MG63 (cell line): ENCODE measurements at regions not wholly inside any gene's neighbourhood (a gene's known extent, or its start where the extent isn't known, plus 50 kb on each side); places are given as distances from the start of the nearest gene placed in this dataset.

ENCODE experiments used
- DNase-seq: peaks from one replicate; pipeline ENCODE4 v3.0.0-alpha.2; 2020
- H3K27me3 ChIP-seq: fragments of 250-450 bp; sonication (Bioruptor Pico); 2 replicates; pipeline ENCODE4 v1.5.1; 2020; ENCODE audit warnings: mild to moderate bottlenecking, moderate library complexity
- H3K36me3 ChIP-seq: fragments of 250-450 bp; sonication (Bioruptor Pico); 2 replicates; pipeline ENCODE4 v1.5.1; 2020; ENCODE audit warnings: mild to moderate bottlenecking, moderate library complexity
- H3K4me3 ChIP-seq: fragments of 250-450 bp; sonication (Bioruptor Pico); 2 replicates; pipeline ENCODE4 v1.5.1; 2020; ENCODE audit warnings: mild to moderate bottlenecking, moderate library complexity
- H3K9me3 ChIP-seq: fragments of 250-450 bp; sonication (Bioruptor Pico); 2 replicates; pipeline ENCODE4 v1.5.1; 2020; ENCODE audit warnings: mild to moderate bottlenecking, moderate library complexity

- no peak overlapping the region for H3K4me3 ChIP-seq
- H3K36me3 ChIP-seq = no peaks in the 10 kb centered on the region
- H3K27me3 ChIP-seq = no peaks in the 10 kb centered on the region
- no peak for DNase-seq
- H3K9me3 ChIP-seq = no peaks in the 10 kb centered on the region; the same call in 1 of the 2 replicates
Observed at GRCh38 chr3:31028766-31029165, 134.3 kb upstream of the GADL1 start.

DNA sequence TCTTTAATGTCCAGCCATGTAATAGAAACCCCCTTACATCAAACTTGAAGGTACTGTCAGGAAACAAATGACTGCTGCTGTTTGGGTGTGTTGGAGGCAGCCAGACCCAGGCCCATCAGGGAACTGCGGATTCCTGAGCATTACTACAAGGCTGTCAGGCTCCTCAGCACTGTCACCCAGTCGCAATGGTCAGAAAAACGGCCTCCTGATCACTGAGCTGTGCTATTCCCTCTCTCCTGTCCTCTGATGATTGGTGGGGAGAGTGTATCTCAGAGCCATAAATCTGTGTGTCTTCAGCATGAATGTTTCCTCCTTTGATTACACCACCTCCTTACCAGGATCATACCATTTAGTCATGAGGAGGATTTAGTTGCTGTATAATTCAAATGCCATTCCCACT, 135.2 kb upstream of the GADL1 start:
- Histone ChIP-seq H3K9me3 (no peaks in the 10 kb centered on the region; the same call in 1 of the 2 replicates), H3K27me3 (no peaks in the 10 kb centered on the region), H3K4me3 (no peak overlapping the region), H3K36me3 (no peaks in the 10 kb centered on the region)
- DNase-seq = no peak

- Histone ChIP-seq H3K4me3 (no peak overlapping the region), H3K9me3 (no peaks in the 10 kb centered on the region), H3K27me3 (no peaks in the 10 kb centered on the region), H3K36me3 (no peaks in the 10 kb centered on the region)
- DNase-seq = no peak
Observed at GRCh38 chr3:31035681-31036080, 141.2 kb upstream of the GADL1 start.

GRCh38 chr3:31038086-31038739, 143.8 kb upstream of the GADL1 start:
- Histone ChIP-seq H3K27me3 (no peaks in the 10 kb centered on the region), H3K9me3 (no peaks in the 10 kb centered on the region), H3K4me3 (no peak overlapping the region), H3K36me3 (no peaks in the 10 kb centered on the region)
- no peak for DNase-seq

GRCh38 chr3:31039145-31039544, 144.7 kb upstream of the GADL1 start:
- Histone ChIP-seq H3K9me3 (no peaks in the 10 kb centered on the region; the same call in 1 of the 2 replicates), H3K27me3 (no peaks in the 10 kb centered on the region), H3K36me3 (no peaks in the 10 kb centered on the region), H3K4me3 (no peak overlapping the region)
- DNase-seq = no peak

- Histone ChIP-seq H3K4me3 (no peak overlapping the region), H3K9me3 (no peaks in the 10 kb centered on the region; the same call in 1 of the 2 replicates), H3K27me3 (no peaks in the 10 kb centered on the region), H3K36me3 (no peaks in the 10 kb centered on the region)
- peak; percentile 66 for DNase-seq
Observed at GRCh38 chr3:31041161-31041978, 146.9 kb upstream of the GADL1 start.

DNA sequence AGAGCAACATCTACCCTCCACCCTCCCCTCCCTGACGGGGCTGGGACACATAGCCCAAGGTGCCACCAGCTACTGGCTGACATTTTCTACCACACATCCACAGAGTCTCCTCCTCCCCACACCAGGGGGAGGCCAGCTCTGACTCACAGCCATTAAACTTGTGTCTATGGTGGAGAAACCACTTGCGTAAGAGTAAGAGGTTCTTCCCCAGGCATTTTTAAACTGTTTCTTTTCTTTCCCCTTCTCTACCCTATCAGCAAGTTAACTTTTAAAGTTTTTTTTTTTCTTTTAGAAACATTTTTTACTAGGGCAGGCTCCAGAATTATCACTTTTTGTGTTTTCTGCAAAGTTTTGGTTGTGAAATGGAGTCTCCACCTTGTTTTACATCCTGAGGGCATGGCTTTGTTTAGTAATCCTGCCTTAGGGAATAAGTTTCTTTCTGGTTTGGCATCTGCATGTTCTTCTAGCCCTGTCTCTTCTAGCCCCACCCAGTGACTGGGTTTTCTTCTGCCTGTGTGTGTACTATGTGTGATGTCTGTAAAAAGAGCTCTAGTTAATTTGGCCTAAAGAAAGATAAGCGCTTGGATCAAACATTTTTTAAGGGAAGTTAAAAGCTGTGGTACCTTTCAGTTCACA, 148.8 kb upstream of the GADL1 start:
- H3K9me3 ChIP-seq = no peaks in the 10 kb centered on the region; the same call in 1 of the 2 replicates
- H3K4me3 ChIP-seq = no peak overlapping the region
- H3K27me3 ChIP-seq = no peaks in the 10 kb centered on the region
- no peak for DNase-seq
- H3K36me3 ChIP-seq = no peaks in the 10 kb centered on the region

- no peaks in the 10 kb centered on the region for H3K27me3 ChIP-seq
- no peak overlapping the region for H3K4me3 ChIP-seq
- no peak for DNase-seq
- H3K9me3 ChIP-seq = no peaks in the 10 kb centered on the region; the same call in 1 of the 2 replicates
- H3K36me3 ChIP-seq = no peaks in the 10 kb centered on the region
Observed at GRCh38 chr3:31047673-31048072, 153.2 kb upstream of the GADL1 start.

DNA sequence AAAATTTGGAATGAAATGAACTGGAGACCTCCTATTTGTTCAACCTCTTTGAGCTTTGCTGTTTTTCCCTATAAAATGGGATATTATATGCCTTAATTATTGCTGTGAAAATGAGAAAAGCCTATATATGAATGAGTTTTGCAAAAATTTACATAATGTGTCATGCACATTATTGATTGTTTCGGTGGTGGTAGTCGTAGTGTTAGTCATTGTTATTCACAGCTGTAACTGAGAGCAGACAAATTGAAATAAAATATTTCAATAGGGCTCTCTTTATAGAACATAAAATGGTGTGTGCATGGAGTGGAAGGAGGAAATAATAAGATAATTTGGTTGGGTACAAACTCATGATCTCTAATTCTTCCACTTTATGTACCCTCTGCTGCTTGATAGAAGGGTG, 153.7 kb upstream of the GADL1 start:
- no peak overlapping the region for H3K4me3 ChIP-seq
- no peaks in the 10 kb centered on the region for H3K36me3 ChIP-seq
- no peak for DNase-seq
- no peaks in the 10 kb centered on the region; the same call in 1 of the 2 replicates for H3K9me3 ChIP-seq
- no peaks in the 10 kb centered on the region for H3K27me3 ChIP-seq

DNA sequence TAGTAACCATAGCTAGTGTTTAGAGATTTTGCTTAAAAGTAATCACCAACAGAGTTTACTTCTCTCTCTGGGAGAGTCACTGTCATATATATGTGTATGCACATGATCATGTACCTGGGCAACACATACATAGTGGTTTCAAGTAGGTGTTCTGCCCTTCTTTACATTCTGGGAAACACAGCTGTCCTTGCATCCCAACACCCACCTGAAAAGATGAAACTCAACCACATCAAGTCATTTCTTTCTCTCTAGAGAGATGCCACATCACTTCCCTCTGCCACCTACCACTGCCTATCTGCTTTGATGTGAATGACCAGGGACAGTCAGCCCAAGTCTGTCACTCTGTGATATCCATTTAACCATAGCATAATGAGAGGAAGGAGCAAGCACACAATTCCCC, 155.8 kb upstream of the GADL1 start:
- Histone ChIP-seq H3K9me3 (no peaks in the 10 kb centered on the region), H3K4me3 (no peak overlapping the region), H3K36me3 (no peaks in the 10 kb centered on the region), H3K27me3 (no peaks in the 10 kb centered on the region)
- DNase-seq = no peak

DNA sequence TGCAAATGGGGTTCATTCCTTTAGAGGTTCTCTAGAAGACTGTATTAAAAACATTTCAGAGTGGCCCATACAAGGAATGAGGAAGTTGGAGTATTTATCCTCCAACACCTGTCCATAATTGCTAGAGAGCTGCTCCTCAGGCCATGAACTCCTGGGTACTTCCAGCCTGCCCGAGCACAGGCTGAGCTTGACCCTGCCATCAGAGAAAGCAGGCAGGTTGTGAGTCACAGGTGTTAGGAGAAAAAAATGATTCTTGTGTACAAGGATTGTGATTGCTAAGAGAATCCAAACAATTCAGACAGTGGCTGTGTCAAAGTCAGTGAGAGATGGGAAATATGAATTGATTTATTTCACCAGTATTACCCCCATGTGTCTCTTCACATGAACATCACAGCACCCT, 156.8 kb upstream of the GADL1 start:
- no peak for DNase-seq
- Histone ChIP-seq H3K27me3 (no peaks in the 10 kb centered on the region), H3K4me3 (no peak overlapping the region), H3K36me3 (no peaks in the 10 kb centered on the region), H3K9me3 (no peaks in the 10 kb centered on the region)

- DNase-seq = no peak
- Histone ChIP-seq H3K9me3 (no peaks in the 10 kb centered on the region), H3K36me3 (no peaks in the 10 kb centered on the region), H3K4me3 (no peak overlapping the region), H3K27me3 (no peaks in the 10 kb centered on the region)
Observed at GRCh38 chr3:31053299-31053698, 158.8 kb upstream of the GADL1 start.

DNA sequence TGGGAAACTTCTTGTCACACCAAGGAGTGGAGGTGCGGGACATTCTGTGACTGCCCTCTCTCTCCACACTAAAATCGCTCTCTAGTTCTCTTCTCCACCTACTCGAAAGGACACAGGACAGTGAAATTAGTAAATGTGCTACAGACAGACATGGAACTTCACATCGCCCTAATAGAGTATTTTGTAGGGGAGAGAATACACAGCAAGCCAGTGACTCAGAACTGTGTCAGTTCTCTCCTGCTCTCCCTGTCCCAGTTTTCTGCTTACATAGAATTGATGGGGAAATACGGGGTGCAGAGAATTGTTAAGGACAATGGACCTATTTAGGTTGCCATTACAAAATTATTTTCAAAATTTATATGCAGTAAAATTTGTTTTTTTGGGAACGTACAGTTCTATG, 159.6 kb upstream of the GADL1 start:
- Histone ChIP-seq H3K9me3 (no peaks in the 10 kb centered on the region), H3K4me3 (no peak overlapping the region), H3K36me3 (no peaks in the 10 kb centered on the region), H3K27me3 (no peaks in the 10 kb centered on the region)
- DNase-seq = no peak

- Histone ChIP-seq H3K36me3 (no peaks in the 10 kb centered on the region), H3K9me3 (no peaks in the 10 kb centered on the region), H3K27me3 (no peaks in the 10 kb centered on the region), H3K4me3 (no peak overlapping the region)
- DNase-seq = no peak
Observed at GRCh38 chr3:31055757-31056156, 161.3 kb upstream of the GADL1 start.

GRCh38 chr3:31057891-31058290, 163.4 kb upstream of the GADL1 start:
- Histone ChIP-seq H3K36me3 (no peaks in the 10 kb centered on the region), H3K4me3 (no peak overlapping the region), H3K27me3 (no peaks in the 10 kb centered on the region), H3K9me3 (no peaks in the 10 kb centered on the region)
- no peak for DNase-seq

- H3K36me3 ChIP-seq = no peaks in the 10 kb centered on the region
- H3K27me3 ChIP-seq = no peaks in the 10 kb centered on the region
- no peak for DNase-seq
- H3K4me3 ChIP-seq = no peak overlapping the region
- no peaks in the 10 kb centered on the region for H3K9me3 ChIP-seq
Observed at GRCh38 chr3:31064021-31064420, 169.6 kb upstream of the GADL1 start.

- Histone ChIP-seq H3K4me3 (no peak overlapping the region), H3K27me3 (no peaks in the 10 kb centered on the region), H3K9me3 (no peaks in the 10 kb centered on the region), H3K36me3 (no peaks in the 10 kb centered on the region)
- DNase-seq = no peak
Observed at GRCh38 chr3:31065765-31066164, 171.3 kb upstream of the GADL1 start.
